ENCODE measurements at regions not wholly inside any gene's neighbourhood (a gene's known extent, or its start where the extent isn't known, plus 50 kb on each side); places are given as distances from the start of the nearest gene placed in this dataset.

GRCh38 chr15:96583671-96584070, 253.2 kb downstream of the NR2F2 start:
- Histone ChIP-seq H3K9me3 (ENCODE audit: control insufficient read depth, insufficient read depth, low read length) (no peaks in the 10 kb centered on the region), H3K4me1 (ENCODE audit: control insufficient read depth, insufficient read depth, low read length) (peaks cover 8% of the 10 kb centered on the region), H3K27ac (ENCODE audit: low read depth, low read length) (no peak overlapping the region), H3K36me3 (ENCODE audit: control insufficient read depth, insufficient read depth, low read length) (no peaks in the 10 kb centered on the region), H3K4me3 (ENCODE audit: low read depth, low read length) (no peak overlapping the region), H3K27me3 (ENCODE audit: control insufficient read depth, insufficient read depth, low read length) (peaks cover 4% of the 10 kb centered on the region)
- WGBS (ENCODE audit: insufficient coverage), result 100% methylated on average over 2 of the region's 2 CpGs
- no peak for DNase-seq (ENCODE audit: low read depth in 4 of 6, low spot score in 6 of 6)

GRCh38 chr15:96585484-96586386, 255.2 kb downstream of the NR2F2 start:
- Histone ChIP-seq H3K36me3 (ENCODE audit: control insufficient read depth, insufficient read depth, low read length) (no peaks in the 10 kb centered on the region), H3K27ac (ENCODE audit: low read depth, low read length) (no peak overlapping the region), H3K4me3 (ENCODE audit: low read depth, low read length) (no peak overlapping the region), H3K9me3 (ENCODE audit: control insufficient read depth, insufficient read depth, low read length) (no peaks in the 10 kb centered on the region), H3K4me1 (ENCODE audit: control insufficient read depth, insufficient read depth, low read length) (peaks cover 8% of the 10 kb centered on the region), H3K27me3 (ENCODE audit: control insufficient read depth, insufficient read depth, low read length) (peaks cover 11% of the 10 kb centered on the region)
- peak in 2 of 6 donors; percentile 65 to 72 for DNase-seq (ENCODE audit: low read depth in 4 of 6, low spot score in 6 of 6)
- 80% methylated on average over 1 of the region's 9 CpGs for WGBS (ENCODE audit: insufficient coverage)

- no peak for DNase-seq (ENCODE audit: low read depth in 4 of 6, low spot score in 6 of 6)
- Histone ChIP-seq H3K4me1 (ENCODE audit: control insufficient read depth, insufficient read depth, low read length) (peaks cover 8% of the 10 kb centered on the region), H3K4me3 (ENCODE audit: low read depth, low read length) (no peak overlapping the region), H3K9me3 (ENCODE audit: control insufficient read depth, insufficient read depth, low read length) (no peaks in the 10 kb centered on the region), H3K27me3 (ENCODE audit: control insufficient read depth, insufficient read depth, low read length) (peaks cover 18% of the 10 kb centered on the region), H3K27ac (ENCODE audit: low read depth, low read length) (no peak overlapping the region), H3K36me3 (ENCODE audit: control insufficient read depth, insufficient read depth, low read length) (no peaks in the 10 kb centered on the region)
- WGBS (ENCODE audit: insufficient coverage), result no CpG with 5 or more reads among the region's 4 CpGs
Measured at GRCh38 chr15:96586901-96587300, 256.4 kb downstream of the NR2F2 start.

GRCh38 chr15:96589864-96590263, 259.4 kb downstream of the NR2F2 start:
- Histone ChIP-seq H3K27me3 (ENCODE audit: control insufficient read depth, insufficient read depth, low read length) (peaks cover 19% of the 10 kb centered on the region), H3K4me3 (ENCODE audit: low read depth, low read length) (no peak overlapping the region), H3K9me3 (ENCODE audit: control insufficient read depth, insufficient read depth, low read length) (no peaks in the 10 kb centered on the region), H3K27ac (ENCODE audit: low read depth, low read length) (no peak overlapping the region), H3K36me3 (ENCODE audit: control insufficient read depth, insufficient read depth, low read length) (no peaks in the 10 kb centered on the region), H3K4me1 (ENCODE audit: control insufficient read depth, insufficient read depth, low read length) (peaks cover 4% of the 10 kb centered on the region)
- WGBS (ENCODE audit: insufficient coverage), result 50% methylated on average over 2 of the region's 3 CpGs
- DNase-seq (ENCODE audit: low read depth in 4 of 6, low spot score in 6 of 6), result peak in 1 of 6 donors; percentile 38

GRCh38 chr15:96593735-96594134, 263.2 kb downstream of the NR2F2 start:
- no peak for DNase-seq (ENCODE audit: low read depth in 4 of 6, low spot score in 6 of 6)
- no peaks in the 10 kb centered on the region for H3K36me3 ChIP-seq (ENCODE audit: control insufficient read depth, insufficient read depth, low read length)
- H3K4me1 ChIP-seq (ENCODE audit: control insufficient read depth, insufficient read depth, low read length), result no peaks in the 10 kb centered on the region
- H3K27ac ChIP-seq (ENCODE audit: low read depth, low read length), result no peak overlapping the region
- no peaks in the 10 kb centered on the region for H3K9me3 ChIP-seq (ENCODE audit: control insufficient read depth, insufficient read depth, low read length)
- WGBS (ENCODE audit: insufficient coverage), result 35% methylated on average over 3 of the region's 7 CpGs
- no peak overlapping the region for H3K4me3 ChIP-seq (ENCODE audit: low read depth, low read length)
- peaks cover 19% of the 10 kb centered on the region for H3K27me3 ChIP-seq (ENCODE audit: control insufficient read depth, insufficient read depth, low read length)

GRCh38 chr15:96595951-96596350, 265.5 kb downstream of the NR2F2 start:
- Histone ChIP-seq H3K36me3 (ENCODE audit: control insufficient read depth, insufficient read depth, low read length) (no peaks in the 10 kb centered on the region), H3K27me3 (ENCODE audit: control insufficient read depth, insufficient read depth, low read length) (peaks cover 9% of the 10 kb centered on the region), H3K9me3 (ENCODE audit: control insufficient read depth, insufficient read depth, low read length) (no peaks in the 10 kb centered on the region), H3K27ac (ENCODE audit: low read depth, low read length) (no peak overlapping the region), H3K4me3 (ENCODE audit: low read depth, low read length) (no peak overlapping the region), H3K4me1 (ENCODE audit: control insufficient read depth, insufficient read depth, low read length) (no peaks in the 10 kb centered on the region)
- no CpG with 5 or more reads among the region's 3 CpGs for WGBS (ENCODE audit: insufficient coverage)
- DNase-seq (ENCODE audit: low read depth in 4 of 6, low spot score in 6 of 6), result no peak

- Histone ChIP-seq H3K27me3 (ENCODE audit: control insufficient read depth, insufficient read depth, low read length) (no peaks in the 10 kb centered on the region), H3K4me1 (ENCODE audit: control insufficient read depth, insufficient read depth, low read length) (no peaks in the 10 kb centered on the region), H3K27ac (ENCODE audit: low read depth, low read length) (no peak overlapping the region), H3K9me3 (ENCODE audit: control insufficient read depth, insufficient read depth, low read length) (no peaks in the 10 kb centered on the region), H3K4me3 (ENCODE audit: low read depth, low read length) (no peak overlapping the region), H3K36me3 (ENCODE audit: control insufficient read depth, insufficient read depth, low read length) (no peaks in the 10 kb centered on the region)
- 24% methylated on average over 2 of the region's 5 CpGs for WGBS (ENCODE audit: insufficient coverage)
- peak in 2 of 6 donors; percentile 75 to 78 for DNase-seq (ENCODE audit: low read depth in 4 of 6, low spot score in 6 of 6)
Measured at GRCh38 chr15:96598514-96598913, 268.0 kb downstream of the NR2F2 start.

- no peak overlapping the region for H3K27ac ChIP-seq (ENCODE audit: low read depth, low read length)
- WGBS (ENCODE audit: insufficient coverage), result no CpG with 5 or more reads among the region's 3 CpGs
Measured at GRCh38 chr15:96599268-96599667, 268.8 kb downstream of the NR2F2 start.

GRCh38 chr15:96600350-96600749, 269.9 kb downstream of the NR2F2 start:
- no peak overlapping the region for H3K4me3 ChIP-seq (ENCODE audit: low read depth, low read length)
- no CpG with 5 or more reads among the region's 4 CpGs for WGBS (ENCODE audit: insufficient coverage)
- no peaks in the 10 kb centered on the region for H3K4me1 ChIP-seq (ENCODE audit: control insufficient read depth, insufficient read depth, low read length)
- no peak overlapping the region for H3K27ac ChIP-seq (ENCODE audit: low read depth, low read length)
- no peaks in the 10 kb centered on the region for H3K9me3 ChIP-seq (ENCODE audit: control insufficient read depth, insufficient read depth, low read length)
- no peak for DNase-seq (ENCODE audit: low read depth in 4 of 6, low spot score in 6 of 6)
- H3K36me3 ChIP-seq (ENCODE audit: control insufficient read depth, insufficient read depth, low read length), result no peaks in the 10 kb centered on the region
- H3K27me3 ChIP-seq (ENCODE audit: control insufficient read depth, insufficient read depth, low read length), result no peaks in the 10 kb centered on the region

More at GRCh38 chr15:96599268-96599667, 268.8 kb downstream of the NR2F2 start:
- H3K27me3 ChIP-seq (ENCODE audit: control insufficient read depth, insufficient read depth, low read length), result no peaks in the 10 kb centered on the region
- no peaks in the 10 kb centered on the region for H3K4me1 ChIP-seq (ENCODE audit: control insufficient read depth, insufficient read depth, low read length)
- DNase-seq (ENCODE audit: low read depth in 4 of 6, low spot score in 6 of 6), result peak in 2 of 6 donors; percentile 54 to 68
- H3K4me3 ChIP-seq (ENCODE audit: low read depth, low read length), result no peak overlapping the region
- H3K9me3 ChIP-seq (ENCODE audit: control insufficient read depth, insufficient read depth, low read length), result no peaks in the 10 kb centered on the region
- H3K36me3 ChIP-seq (ENCODE audit: control insufficient read depth, insufficient read depth, low read length), result no peaks in the 10 kb centered on the region

GRCh38 chr15:96606617-96607016, 276.1 kb downstream of the NR2F2 start:
- Histone ChIP-seq H3K27ac (ENCODE audit: low read depth, low read length) (no peak overlapping the region), H3K27me3 (ENCODE audit: control insufficient read depth, insufficient read depth, low read length) (peaks cover 3% of the 10 kb centered on the region), H3K9me3 (ENCODE audit: control insufficient read depth, insufficient read depth, low read length) (no peaks in the 10 kb centered on the region), H3K36me3 (ENCODE audit: control insufficient read depth, insufficient read depth, low read length) (no peaks in the 10 kb centered on the region), H3K4me3 (ENCODE audit: low read depth, low read length) (no peak overlapping the region), H3K4me1 (ENCODE audit: control insufficient read depth, insufficient read depth, low read length) (no peaks in the 10 kb centered on the region)
- no CpG with 5 or more reads among the region's 6 CpGs for WGBS (ENCODE audit: insufficient coverage)
- DNase-seq (ENCODE audit: low read depth in 4 of 6, low spot score in 6 of 6), result no peak

All from spinal cord (tissue), 9 donors.